Kidney (tissue), 13 donors: ENCODE measurements at regions not wholly inside any gene's neighbourhood (a gene's known extent, or its start where the extent isn't known, plus 50 kb on each side); places are given as distances from the start of the nearest gene placed in this dataset.

Source experiments
- DNase-seq, 5 donors: peaks; one replicate each; pipeline ENCODE4 v3.0.0-alpha.2; 2013 to 2020
- FAIRE-seq: peaks from 2 replicates; lab custom pipeline; 2012; peaks lifted over from hg19 to GRCh38; lab: Jason Lieb, UNC
- H3K27ac ChIP-seq, 2 donors: one replicate each; pipeline ENCODE4 v1.7.0; 2013; ENCODE audit warnings: low read depth in 2 of 2, low read length in 2 of 2, inconsistent platforms in 1 of 2
- H3K27me3 ChIP-seq: one replicate; pipeline ENCODE4 v1.7.1; 2013; ENCODE audit warnings: low read length, inconsistent platforms; ENCODE audit not compliant: control insufficient read depth, insufficient read depth
- H3K36me3 ChIP-seq, 3 donors: one replicate each; pipeline versions ENCODE4 v1.7.0 to v1.7.1; 2013; ENCODE audit warnings: low read length in 3 of 3, control low read depth in 1 of 3, inconsistent platforms in 1 of 3; ENCODE audit not compliant: insufficient read depth in 3 of 3, control insufficient read depth in 2 of 3
- H3K4me1 ChIP-seq, 3 donors: one replicate each; pipeline versions ENCODE4 v1.7.0 to v1.7.1; 2013; ENCODE audit warnings: low read length in 3 of 3, inconsistent platforms in 1 of 3, low read depth in 1 of 3; ENCODE audit not compliant: control insufficient read depth in 2 of 3, insufficient read depth in 2 of 3
- H3K4me3 ChIP-seq, 3 donors: one replicate each; pipeline versions ENCODE4 v1.7.0 to v1.8.1; 2013; ENCODE audit warnings: low read length in 3 of 3, control low read depth in 1 of 3, inconsistent platforms in 1 of 3
- H3K9ac ChIP-seq, 3 donors: one replicate each; pipeline versions ENCODE4 v1.7.0 to v1.7.1; 2013; ENCODE audit warnings: low read length in 3 of 3, control low read depth in 1 of 3, inconsistent platforms in 1 of 3
- H3K9me3 ChIP-seq, 3 donors: one replicate each; pipeline versions ENCODE4 v1.7.0 to v1.7.1; 2013; ENCODE audit warnings: low read length in 3 of 3, control low read depth in 1 of 3, inconsistent platforms in 1 of 3; ENCODE audit not compliant: control insufficient read depth in 2 of 3, insufficient read depth in 1 of 3
- CTCF ChIP-seq: IDR thresholded peaks from 3 replicates; pipeline ENCODE4 v1.5.1; 2012; ENCODE audit warnings: mild to moderate bottlenecking, moderate library complexity, borderline replicate concordance; ENCODE audit not compliant: insufficient read depth; ENCODE audit errors: extremely low read depth
- intact Hi-C: fragments of 100-400 bp; cut with DNase I; formaldehyde crosslinking; loops from one replicate; pipeline ENCODE4 v1.11.1; 2022
- donor health status: control.
- donor health status: control.
- donor health status: control.
- donor health status: control.
- donor health status: control.
- donor health status: DM: yes; HTN: yes; CAD: no.
- donor health status: Normal renal cell carcinoma (clear cell type).

GRCh38 chr3:152050903-152051302, 177.5 kb downstream of the SUCNR1 start:
- intact Hi-C loops: no loop called here
- FAIRE-seq: no peak
- H3K27me3 ChIP-seq: no peaks in the 10 kb centered on the region
- H3K9ac ChIP-seq: no peak overlapping the region
- no peaks in the 10 kb centered on the region for H3K4me1 ChIP-seq
- H3K9me3 ChIP-seq: no peaks in the 10 kb centered on the region
- H3K4me3 ChIP-seq: no peak overlapping the region
- TF ChIP-seq CTCF: no peak
- no peaks in the 10 kb centered on the region for H3K36me3 ChIP-seq
- no peak for DNase-seq
- no peak overlapping the region for H3K27ac ChIP-seq

- Histone ChIP-seq H3K27me3 (no peaks in the 10 kb centered on the region), H3K9me3 (no peaks in the 10 kb centered on the region), H3K36me3 (no peaks in the 10 kb centered on the region), H3K4me3 (no peak overlapping the region), H3K4me1 (no peaks in the 10 kb centered on the region), H3K9ac (no peak overlapping the region), H3K27ac (no peak overlapping the region)
- no peak for FAIRE-seq
- intact Hi-C loops: no loop called here
- TF ChIP-seq CTCF: no peak
- peak in 3 of 5 donors; percentile 29 to 56 (median 32) for DNase-seq
Observed at GRCh38 chr3:152051501-152052404, 178.3 kb downstream of the SUCNR1 start.

GRCh38 chr3:152053866-152054265, 180.4 kb downstream of the SUCNR1 start:
- no peak for FAIRE-seq
- Histone ChIP-seq H3K36me3 (no peaks in the 10 kb centered on the region), H3K9ac (no peak overlapping the region), H3K27ac (no peak overlapping the region), H3K9me3 (no peaks in the 10 kb centered on the region), H3K27me3 (no peaks in the 10 kb centered on the region), H3K4me3 (no peak overlapping the region), H3K4me1 (no peaks in the 10 kb centered on the region)
- TF ChIP-seq CTCF: no peak
- no peak for DNase-seq
- intact Hi-C loops: no loop called here
